ENCODE measurements at regions not wholly inside any gene's neighbourhood (a gene's known extent, or its start where the extent isn't known, plus 50 kb on each side); places are given as distances from the start of the nearest gene placed in this dataset.

DNA sequence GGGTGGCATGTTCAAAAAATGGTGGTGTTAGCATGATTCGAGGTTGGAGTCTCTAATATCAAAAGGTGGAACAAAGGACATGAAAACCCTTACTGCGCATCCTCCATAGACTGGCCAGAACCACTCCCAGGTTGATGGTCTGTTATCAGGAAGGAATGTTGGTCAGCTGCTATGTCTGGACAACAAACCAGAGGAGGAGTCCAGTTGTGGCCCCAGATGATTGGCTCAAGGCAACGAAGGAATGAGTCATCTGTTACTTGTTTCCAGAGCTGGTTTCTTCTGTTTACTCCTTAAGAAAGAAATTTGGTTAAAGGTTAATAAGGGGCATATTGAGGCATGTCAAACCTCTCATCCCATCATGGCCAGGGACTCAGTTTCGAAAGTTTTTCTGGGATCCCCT lies 56.8 kb upstream of the GRIA4 start:
- Mint-ChIP-seq H3K9me3 (ENCODE audit: low read depth) (peaks cover 3% of the 10 kb centered on the region), H3K27ac (ENCODE audit: unreplicated experiment) (no peak overlapping the region), H3K27me3 (ENCODE audit: low read depth) (peaks cover 10% of the 10 kb centered on the region), H3K4me3 (ENCODE audit: unreplicated experiment) (no peak overlapping the region), H3K36me3 (ENCODE audit: low read depth) (no peaks in the 10 kb centered on the region), H3K4me1 (ENCODE audit: low read depth) (no peaks in the 10 kb centered on the region)
- no peak for TF ChIP-seq CTCF (IDR thresholded peaks at IDR 0.05)
- DNase-seq (ENCODE audit: low spot score): no peak

- H3K27ac Mint-ChIP-seq (ENCODE audit: unreplicated experiment): no peak overlapping the region
- H3K4me1 Mint-ChIP-seq (ENCODE audit: low read depth): no peaks in the 10 kb centered on the region
- no peak for DNase-seq (ENCODE audit: low spot score)
- no peak for TF ChIP-seq CTCF (IDR thresholded peaks at IDR 0.05)
- no peak overlapping the region for H3K4me3 Mint-ChIP-seq (ENCODE audit: unreplicated experiment)
- H3K9me3 Mint-ChIP-seq (ENCODE audit: low read depth): peaks cover 3% of the 10 kb centered on the region
- peaks cover 12% of the 10 kb centered on the region for H3K27me3 Mint-ChIP-seq (ENCODE audit: low read depth)
- H3K36me3 Mint-ChIP-seq (ENCODE audit: low read depth): no peaks in the 10 kb centered on the region
Observed at GRCh38 chr11:105548359-105548758, 61.5 kb upstream of the GRIA4 start.

- Mint-ChIP-seq H3K4me1 (ENCODE audit: low read depth) (no peaks in the 10 kb centered on the region), H3K27ac (ENCODE audit: unreplicated experiment) (no peak overlapping the region), H3K27me3 (ENCODE audit: low read depth) (peaks cover 2% of the 10 kb centered on the region), H3K4me3 (ENCODE audit: unreplicated experiment) (no peak overlapping the region), H3K9me3 (ENCODE audit: low read depth) (no peaks in the 10 kb centered on the region), H3K36me3 (ENCODE audit: low read depth) (no peaks in the 10 kb centered on the region)
- TF ChIP-seq CTCF (IDR thresholded peaks at IDR 0.05): no peak
- DNase-seq (ENCODE audit: low spot score): no peak
Observed at GRCh38 chr11:105538588-105538987, 71.3 kb upstream of the GRIA4 start.

DNA sequence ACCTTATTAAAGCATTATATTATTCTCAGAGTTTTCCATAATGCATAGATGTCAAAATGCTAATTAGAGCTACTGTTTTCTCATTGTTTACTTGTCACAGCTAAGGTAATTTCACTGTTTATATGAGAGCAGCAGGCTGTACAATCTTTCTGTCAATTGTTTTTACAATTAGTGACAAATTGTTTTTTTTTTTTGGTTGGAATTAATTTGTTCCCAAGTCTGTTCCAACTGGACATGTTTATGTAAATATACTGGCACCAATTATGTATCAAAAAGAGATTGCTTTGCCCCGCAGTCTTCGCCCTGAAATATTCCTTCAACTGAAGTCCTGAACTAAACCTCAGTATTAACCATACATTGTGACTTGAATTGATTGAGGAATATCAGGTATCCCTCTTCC lies 72.3 kb upstream of the GRIA4 start:
- DNase-seq (ENCODE audit: low spot score): no peak
- Mint-ChIP-seq H3K36me3 (ENCODE audit: low read depth) (no peaks in the 10 kb centered on the region), H3K4me1 (ENCODE audit: low read depth) (no peaks in the 10 kb centered on the region), H3K4me3 (ENCODE audit: unreplicated experiment) (no peak overlapping the region), H3K9me3 (ENCODE audit: low read depth) (no peaks in the 10 kb centered on the region), H3K27ac (ENCODE audit: unreplicated experiment) (no peak overlapping the region), H3K27me3 (ENCODE audit: low read depth) (peaks cover 2% of the 10 kb centered on the region)
- TF ChIP-seq CTCF (IDR thresholded peaks at IDR 0.05): no peak

GRCh38 chr11:105524286-105524685 lies 85.6 kb upstream of the GRIA4 start:
- Mint-ChIP-seq H3K4me1 (ENCODE audit: low read depth) (no peaks in the 10 kb centered on the region), H3K27ac (ENCODE audit: unreplicated experiment) (no peak overlapping the region)

More at GRCh38 chr11:105524286-105524685, 85.6 kb upstream of the GRIA4 start:
- TF ChIP-seq CTCF (IDR thresholded peaks at IDR 0.05): no peak
- H3K9me3 Mint-ChIP-seq (ENCODE audit: low read depth): peaks cover 18% of the 10 kb centered on the region
- no peak overlapping the region for H3K4me3 Mint-ChIP-seq (ENCODE audit: unreplicated experiment)
- peaks cover 2% of the 10 kb centered on the region for H3K36me3 Mint-ChIP-seq (ENCODE audit: low read depth)
- DNase-seq (ENCODE audit: low spot score): no peak
- H3K27me3 Mint-ChIP-seq (ENCODE audit: low read depth): peaks cover 9% of the 10 kb centered on the region
